ENCODE measurements at regions not wholly inside any gene's neighbourhood (a gene's known extent, or its start where the extent isn't known, plus 50 kb on each side); places are given as distances from the start of the nearest gene placed in this dataset.

- intact Hi-C loops (cut with micrococcal nuclease; ENCODE audit: unreplicated experiment) = no loop called here
- ChIA-PET POLR2A (no interaction called here), CTCF (no interaction called here)
- Histone ChIP-seq H3K36me3 (ENCODE audit: control insufficient read depth, insufficient read depth, low read length) (no peaks in the 10 kb centered on the region), H3K4me3 (ENCODE audit: low read depth in 2 of 2, low read length in 2 of 2) (no peak overlapping the region), H3K9me3 (ENCODE audit: control insufficient read depth, insufficient read depth, low read depth, low read length) (no peaks in the 10 kb centered on the region), H3K27ac (ENCODE audit: low read length) (no peak overlapping the region), H3K4me1 (ENCODE audit: control insufficient read depth, insufficient read depth, low read length) (no peaks in the 10 kb centered on the region), H3K27me3 (ENCODE audit: control insufficient read depth, insufficient read depth, low read length) (no peaks in the 10 kb centered on the region)
- in situ Hi-C loops (cut with HindIII; ENCODE audit: low pct_unique_long_range_greater_than_20kb, low sequenced_read_pairs) = no loop called here
- ATAC-seq (no peak), DNase-seq (ENCODE audit: low read depth, low spot score) (no peak)
- TF ChIP-seq TCF7L2 (IDR thresholded peaks at IDR 0.05; ENCODE audit: low read depth, low read length) = no peak
- TF ChIP-seq POLR2AphosphoS5 (IDR thresholded peaks at IDR 0.05; ENCODE audit: low read depth, low read length) = no peak
- no peak for TF ChIP-seq CTCF (IDR thresholded peaks at IDR 0.05)
- TF ChIP-seq REST (IDR thresholded peaks at IDR 0.05; ENCODE audit: insufficient read depth in 1 of 2, low read depth in 2 of 2, low read length in 1 of 2) = no peak
- no peak for TF ChIP-seq SIN3A (IDR thresholded peaks at IDR 0.05; ENCODE audit: borderline replicate concordance, insufficient read depth, low read depth, low read length)
- BruUV-seq (replicated peaks) = no TSS peak
These were observed 692.0 kb downstream of the NCAM2 start for GRCh38 chr21:21690068-21690665.

- TF ChIP-seq REST (IDR thresholded peaks at IDR 0.05; ENCODE audit: insufficient read depth in 1 of 2, low read depth in 2 of 2, low read length in 1 of 2) = no peak
- no peak for TF ChIP-seq POLR2AphosphoS5 (IDR thresholded peaks at IDR 0.05; ENCODE audit: low read depth, low read length)
- TF ChIP-seq TCF7L2 (IDR thresholded peaks at IDR 0.05; ENCODE audit: low read depth, low read length) = no peak
- TF ChIP-seq CTCF (IDR thresholded peaks at IDR 0.05) = no peak
- TF ChIP-seq SIN3A (IDR thresholded peaks at IDR 0.05; ENCODE audit: borderline replicate concordance, insufficient read depth, low read depth, low read length) = no peak
- CTCF ChIA-PET = no interaction called here
- intact Hi-C loops (cut with micrococcal nuclease; ENCODE audit: unreplicated experiment) = no loop called here
These were observed 714.7 kb downstream of the NCAM2 start for GRCh38 chr21:21712748-21713520.

More at GRCh38 chr21:21712748-21713520, 714.7 kb downstream of the NCAM2 start:
- in situ Hi-C loops (cut with HindIII; ENCODE audit: low pct_unique_long_range_greater_than_20kb, low sequenced_read_pairs) = no loop called here
- DNase-seq (ENCODE audit: low read depth, low spot score) (no peak), ATAC-seq (no peak)
- Histone ChIP-seq H3K4me3 (ENCODE audit: low read depth in 2 of 2, low read length in 2 of 2) (no peak overlapping the region), H3K27ac (ENCODE audit: low read length) (no peak overlapping the region), H3K4me1 (ENCODE audit: control insufficient read depth, insufficient read depth, low read length) (no peaks in the 10 kb centered on the region), H3K27me3 (ENCODE audit: control insufficient read depth, insufficient read depth, low read length) (no peaks in the 10 kb centered on the region), H3K9me3 (ENCODE audit: control insufficient read depth, insufficient read depth, low read depth, low read length) (no peaks in the 10 kb centered on the region), H3K36me3 (ENCODE audit: control insufficient read depth, insufficient read depth, low read length) (no peaks in the 10 kb centered on the region)
- BruUV-seq (replicated peaks) = no TSS peak
- POLR2A ChIA-PET = no interaction called here

Data from Panc1 (cell line).